ENCODE measurements at regions not wholly inside any gene's neighbourhood (a gene's known extent, or its start where the extent isn't known, plus 50 kb on each side); places are given as distances from the start of the nearest gene placed in this dataset.

- TF ChIP-seq CTCF (IDR thresholded peaks at IDR 0.05) (no peak), POLR2A (IDR thresholded peaks at IDR 0.05) (no peak), POLR2AphosphoS5 (IDR thresholded peaks at IDR 0.05) (no peak), EP300 (IDR thresholded peaks at IDR 0.05) (no peak)
These were observed 146.8 kb upstream of the TMEM229A start for GRCh38 chr7:124179641-124180040.
